GM23338 (cell line): ENCODE measurements at regions not wholly inside any gene's neighbourhood (a gene's known extent, or its start where the extent isn't known, plus 50 kb on each side); places are given as distances from the start of the nearest gene placed in this dataset.

Experiments
- ATAC-seq: fragments of 200-7000 bp; cut with Tn5 transposase; 3 replicates; pipeline ENCODE4 v1.9.1; 2020
- DNase-seq: peaks from one replicate; pipeline ENCODE4 v3.0.0-alpha.2; 2015; ENCODE audit warnings: low spot score
- H2AFZ ChIP-seq: fragments of 200-600 bp; sonication (generic); 2 replicates; pipeline ENCODE4 v1.8.0; 2016; ENCODE audit warnings: antibody characterized with exemption, mild to moderate bottlenecking, moderate library complexity
- H3F3A ChIP-seq: fragments of 200-600 bp; sonication (generic); replicated peaks from 2 replicates; pipeline ENCODE4 v1.8.0; 2017; ENCODE audit warnings: antibody characterized with exemption, mixed run types, low read depth
- H3K27ac ChIP-seq: fragments of 200-600 bp; sonication (generic); 2 replicates; pipeline ENCODE4 v1.6.1; 2016; ENCODE audit warnings: low read depth
- H3K27me3 ChIP-seq: fragments of 200-600 bp; sonication (generic); 2 replicates; pipeline ENCODE4 v1.8.0; 2016; ENCODE audit warnings: mild to moderate bottlenecking, mixed run types, moderate library complexity; ENCODE audit not compliant: insufficient read depth
- H3K36me3 ChIP-seq: fragments of 200-600 bp; sonication (generic); 2 replicates; pipeline ENCODE4 v1.8.0; 2016; ENCODE audit warnings: mild to moderate bottlenecking; ENCODE audit not compliant: insufficient read depth
- H3K4me1 ChIP-seq: fragments of 200-600 bp; sonication (generic); 2 replicates; pipeline ENCODE4 v1.8.0; 2016; ENCODE audit warnings: mild to moderate bottlenecking, moderate library complexity; ENCODE audit not compliant: insufficient read depth
- H3K4me2 ChIP-seq: fragments of 200-600 bp; sonication (generic); 2 replicates; pipeline ENCODE4 v1.7.1; 2017; ENCODE audit warnings: mixed run types
- H3K4me3 ChIP-seq: fragments of 200-600 bp; sonication (generic); 2 replicates; pipeline ENCODE4 v1.6.1; 2016; ENCODE audit warnings: mixed run types
- H3K79me2 ChIP-seq: fragments of 200-600 bp; sonication (generic); replicated peaks from 2 replicates; pipeline ENCODE4 v1.8.0; 2017; ENCODE audit warnings: mild to moderate bottlenecking; ENCODE audit not compliant: insufficient read depth
- H3K9me2 ChIP-seq: fragments of 200-600 bp; sonication (generic); 2 replicates; pipeline ENCODE4 v1.8.0; 2017; ENCODE audit not compliant: insufficient read depth
- H4K20me1 ChIP-seq: fragments of 200-600 bp; sonication (generic); replicated peaks from 2 replicates; pipeline ENCODE4 v1.8.0; 2017; ENCODE audit warnings: mild to moderate bottlenecking; ENCODE audit not compliant: insufficient read depth
- H3K27ac Mint-ChIP-seq: 2 replicates; pipeline ENCODE4 v1.8.0; 2020; ENCODE audit warnings: inconsistent platforms, mild to moderate bottlenecking, moderate library complexity, mixed read lengths
- H3K27me3 Mint-ChIP-seq: 3 replicates; pipeline ENCODE4 v1.8.0; 2022; ENCODE audit warnings: low read depth, mild to moderate bottlenecking, moderate library complexity, mixed read lengths, inconsistent platforms; ENCODE audit not compliant: insufficient read depth, poor library complexity
- H3K36me3 Mint-ChIP-seq: 3 replicates; pipeline ENCODE4 v1.8.0; 2021; ENCODE audit warnings: low read depth, mild to moderate bottlenecking, inconsistent platforms, moderate library complexity, mixed read lengths
- H3K4me1 Mint-ChIP-seq: 3 replicates; pipeline ENCODE4 v1.8.0; 2020; ENCODE audit warnings: mild to moderate bottlenecking, inconsistent platforms, mixed read lengths
- H3K4me3 Mint-ChIP-seq: 3 replicates; pipeline ENCODE4 v1.8.0; 2021; ENCODE audit warnings: moderate library complexity, mild to moderate bottlenecking, inconsistent platforms, mixed read lengths
- H3K9me3 Mint-ChIP-seq: 3 replicates; pipeline ENCODE4 v1.8.0; 2020; ENCODE audit warnings: moderate library complexity, mild to moderate bottlenecking, inconsistent platforms, mixed read lengths
- EZH2 ChIP-seq: fragments of 200-600 bp; sonication (generic); IDR thresholded peaks from one replicate; pipeline ENCODE4 v1.8.0; 2017; ENCODE audit warnings: antibody characterized with exemption, mild to moderate bottlenecking, low read depth; ENCODE audit not compliant: unreplicated experiment
- JUNB ChIP-seq: IDR thresholded peaks from one replicate; pipeline ENCODE4 v1.6.1; 2016; ENCODE audit warnings: antibody characterized with exemption; ENCODE audit not compliant: unreplicated experiment
- NANOG ChIP-seq: IDR thresholded peaks from 2 replicates; pipeline ENCODE4 v1.6.1; 2016; ENCODE audit warnings: antibody characterized with exemption, borderline replicate concordance
- POLR2AphosphoS5 ChIP-seq: IDR thresholded peaks from 2 replicates; pipeline ENCODE4 v1.6.1; 2016; ENCODE audit warnings: antibody characterized with exemption, low read depth
- STAT1 ChIP-seq: IDR thresholded peaks from one replicate; pipeline ENCODE4 v1.6.1; 2016; ENCODE audit warnings: antibody characterized with exemption; ENCODE audit not compliant: unreplicated experiment
- TF ChIP-seq, protein P1 (sequence below): IDR thresholded peaks from one replicate; pipeline ENCODE4 v1.6.1; 2018; ENCODE audit warnings: antibody characterized with exemption; ENCODE audit not compliant: unreplicated experiment
- TF ChIP-seq, protein P2 (sequence below): IDR thresholded peaks from 2 replicates; pipeline ENCODE4 v1.6.1; 2016; ENCODE audit warnings: antibody characterized with exemption
- TF ChIP-seq, protein P3 (sequence below): fragments of 250-450 bp; sonication (Bioruptor Pico); IDR thresholded peaks from 2 replicates; pipeline ENCODE4 v1.5.0; 2020; ENCODE audit warnings: mild to moderate bottlenecking, moderate library complexity

DNA sequence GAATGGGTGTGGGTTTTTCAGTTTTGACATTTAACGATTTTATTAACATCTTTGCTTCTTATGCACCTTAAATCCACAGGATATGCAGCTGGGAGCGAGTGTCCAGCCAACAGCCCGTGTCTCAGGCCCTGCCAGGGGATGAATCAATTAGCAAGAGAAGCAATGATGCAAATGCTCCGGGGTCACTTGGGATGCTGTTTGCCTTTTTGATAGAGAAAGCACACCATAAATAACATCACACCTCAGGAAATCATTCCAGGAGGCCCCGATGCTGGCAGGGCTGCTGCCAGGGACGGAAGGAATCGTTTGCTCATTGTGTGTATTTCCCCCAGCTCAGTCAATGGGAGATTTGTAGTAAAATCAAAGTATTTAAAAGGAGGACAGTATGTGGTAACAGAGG is 394.0 kb upstream of the HNRNPA3 start:
- Histone ChIP-seq H3F3A (no peaks in the 10 kb centered on the region), H3K4me3 (0 out of 2 replicates have a peak overlapping the region, but pooled peaks have one; percentile 3), H3K4me1 (peaks cover 42% of the 10 kb centered on the region), H2AFZ (peak overlapping the region; percentile 0; the same call in 1 of the 2 replicates), H4K20me1 (no peaks in the 10 kb centered on the region), H3K36me3 (no peaks in the 10 kb centered on the region), H3K9me2 (peaks cover 21% of the 10 kb centered on the region), H3K27ac (0 out of 2 replicates have a peak overlapping the region, but pooled peaks have one; percentile 48), H3K79me2 (no peaks in the 10 kb centered on the region), H3K27me3 (no peaks in the 10 kb centered on the region), H3K4me2 (peak overlapping the region; percentile 59)
- Mint-ChIP-seq H3K9me3 (no peaks in the 10 kb centered on the region), H3K27me3 (peaks cover 12% of the 10 kb centered on the region), H3K36me3 (no peaks in the 10 kb centered on the region), H3K4me3 (no peak overlapping the region; the same call in 2 of the 3 replicates), H3K4me1 (peaks cover 48% of the 10 kb centered on the region), H3K27ac (peak overlapping the region; percentile 79)
- ATAC-seq (no peak), DNase-seq (peak; percentile 31)
- TF ChIP-seq NANOG: no peak
- TF ChIP-seq, protein P1, sequence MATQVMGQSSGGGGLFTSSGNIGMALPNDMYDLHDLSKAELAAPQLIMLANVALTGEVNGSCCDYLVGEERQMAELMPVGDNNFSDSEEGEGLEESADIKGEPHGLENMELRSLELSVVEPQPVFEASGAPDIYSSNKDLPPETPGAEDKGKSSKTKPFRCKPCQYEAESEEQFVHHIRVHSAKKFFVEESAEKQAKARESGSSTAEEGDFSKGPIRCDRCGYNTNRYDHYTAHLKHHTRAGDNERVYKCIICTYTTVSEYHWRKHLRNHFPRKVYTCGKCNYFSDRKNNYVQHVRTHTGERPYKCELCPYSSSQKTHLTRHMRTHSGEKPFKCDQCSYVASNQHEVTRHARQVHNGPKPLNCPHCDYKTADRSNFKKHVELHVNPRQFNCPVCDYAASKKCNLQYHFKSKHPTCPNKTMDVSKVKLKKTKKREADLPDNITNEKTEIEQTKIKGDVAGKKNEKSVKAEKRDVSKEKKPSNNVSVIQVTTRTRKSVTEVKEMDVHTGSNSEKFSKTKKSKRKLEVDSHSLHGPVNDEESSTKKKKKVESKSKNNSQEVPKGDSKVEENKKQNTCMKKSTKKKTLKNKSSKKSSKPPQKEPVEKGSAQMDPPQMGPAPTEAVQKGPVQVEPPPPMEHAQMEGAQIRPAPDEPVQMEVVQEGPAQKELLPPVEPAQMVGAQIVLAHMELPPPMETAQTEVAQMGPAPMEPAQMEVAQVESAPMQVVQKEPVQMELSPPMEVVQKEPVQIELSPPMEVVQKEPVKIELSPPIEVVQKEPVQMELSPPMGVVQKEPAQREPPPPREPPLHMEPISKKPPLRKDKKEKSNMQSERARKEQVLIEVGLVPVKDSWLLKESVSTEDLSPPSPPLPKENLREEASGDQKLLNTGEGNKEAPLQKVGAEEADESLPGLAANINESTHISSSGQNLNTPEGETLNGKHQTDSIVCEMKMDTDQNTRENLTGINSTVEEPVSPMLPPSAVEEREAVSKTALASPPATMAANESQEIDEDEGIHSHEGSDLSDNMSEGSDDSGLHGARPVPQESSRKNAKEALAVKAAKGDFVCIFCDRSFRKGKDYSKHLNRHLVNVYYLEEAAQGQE: no peak
- no peak for TF ChIP-seq POLR2AphosphoS5
- TF ChIP-seq, protein P2, sequence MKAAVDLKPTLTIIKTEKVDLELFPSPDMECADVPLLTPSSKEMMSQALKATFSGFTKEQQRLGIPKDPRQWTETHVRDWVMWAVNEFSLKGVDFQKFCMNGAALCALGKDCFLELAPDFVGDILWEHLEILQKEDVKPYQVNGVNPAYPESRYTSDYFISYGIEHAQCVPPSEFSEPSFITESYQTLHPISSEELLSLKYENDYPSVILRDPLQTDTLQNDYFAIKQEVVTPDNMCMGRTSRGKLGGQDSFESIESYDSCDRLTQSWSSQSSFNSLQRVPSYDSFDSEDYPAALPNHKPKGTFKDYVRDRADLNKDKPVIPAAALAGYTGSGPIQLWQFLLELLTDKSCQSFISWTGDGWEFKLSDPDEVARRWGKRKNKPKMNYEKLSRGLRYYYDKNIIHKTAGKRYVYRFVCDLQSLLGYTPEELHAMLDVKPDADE: 0 out of 2 replicates have a peak, but pooled peaks have one; percentile 23

DNA sequence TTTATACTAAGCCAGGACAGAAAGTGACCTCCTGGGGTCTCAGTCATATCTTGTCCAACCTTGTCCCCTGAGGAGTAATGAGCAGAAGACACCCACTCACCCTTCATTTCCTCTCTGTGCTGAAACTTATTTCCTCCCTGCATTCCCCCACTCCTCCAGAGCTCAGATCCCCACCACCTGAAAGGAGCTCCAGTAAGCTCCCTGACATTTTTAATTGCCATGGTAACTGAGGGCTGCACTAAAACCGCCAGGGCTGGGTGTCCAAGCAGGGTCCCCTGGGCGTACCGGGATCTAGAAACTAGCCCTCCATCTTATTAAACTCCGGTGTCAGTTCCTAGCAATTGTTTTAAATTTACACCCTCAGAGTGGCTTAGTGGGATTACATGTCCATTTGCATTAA is 393.3 kb upstream of the HNRNPA3 start:
- H3F3A ChIP-seq: no peaks in the 10 kb centered on the region
- H3K4me1 ChIP-seq: peaks cover 35% of the 10 kb centered on the region
- DNase-seq (no peak), ATAC-seq (no peak)
- peaks cover 12% of the 10 kb centered on the region for H3K27me3 Mint-ChIP-seq
- no peaks in the 10 kb centered on the region for H3K9me3 Mint-ChIP-seq
- peak overlapping the region; percentile 59; the same call in 1 of the 2 replicates for H3K4me2 ChIP-seq
- peaks cover 24% of the 10 kb centered on the region for H3K9me2 ChIP-seq
- H3K4me3 ChIP-seq: 0 out of 2 replicates have a peak overlapping the region, but pooled peaks have one; percentile 3
- H2AFZ ChIP-seq: peak overlapping the region; percentile 0; the same call in 1 of the 2 replicates
- H3K4me3 Mint-ChIP-seq: no peak overlapping the region
- no peak overlapping the region for H3K27ac Mint-ChIP-seq
- no peaks in the 10 kb centered on the region for H3K36me3 ChIP-seq
- H3K27me3 ChIP-seq: no peaks in the 10 kb centered on the region
- H3K27ac ChIP-seq: 0 out of 2 replicates have a peak overlapping the region, but pooled peaks have one; percentile 48
- TF ChIP-seq JUNB (no peak), EZH2 (no peak), STAT1 (no peak)
- TF ChIP-seq, protein P3, sequence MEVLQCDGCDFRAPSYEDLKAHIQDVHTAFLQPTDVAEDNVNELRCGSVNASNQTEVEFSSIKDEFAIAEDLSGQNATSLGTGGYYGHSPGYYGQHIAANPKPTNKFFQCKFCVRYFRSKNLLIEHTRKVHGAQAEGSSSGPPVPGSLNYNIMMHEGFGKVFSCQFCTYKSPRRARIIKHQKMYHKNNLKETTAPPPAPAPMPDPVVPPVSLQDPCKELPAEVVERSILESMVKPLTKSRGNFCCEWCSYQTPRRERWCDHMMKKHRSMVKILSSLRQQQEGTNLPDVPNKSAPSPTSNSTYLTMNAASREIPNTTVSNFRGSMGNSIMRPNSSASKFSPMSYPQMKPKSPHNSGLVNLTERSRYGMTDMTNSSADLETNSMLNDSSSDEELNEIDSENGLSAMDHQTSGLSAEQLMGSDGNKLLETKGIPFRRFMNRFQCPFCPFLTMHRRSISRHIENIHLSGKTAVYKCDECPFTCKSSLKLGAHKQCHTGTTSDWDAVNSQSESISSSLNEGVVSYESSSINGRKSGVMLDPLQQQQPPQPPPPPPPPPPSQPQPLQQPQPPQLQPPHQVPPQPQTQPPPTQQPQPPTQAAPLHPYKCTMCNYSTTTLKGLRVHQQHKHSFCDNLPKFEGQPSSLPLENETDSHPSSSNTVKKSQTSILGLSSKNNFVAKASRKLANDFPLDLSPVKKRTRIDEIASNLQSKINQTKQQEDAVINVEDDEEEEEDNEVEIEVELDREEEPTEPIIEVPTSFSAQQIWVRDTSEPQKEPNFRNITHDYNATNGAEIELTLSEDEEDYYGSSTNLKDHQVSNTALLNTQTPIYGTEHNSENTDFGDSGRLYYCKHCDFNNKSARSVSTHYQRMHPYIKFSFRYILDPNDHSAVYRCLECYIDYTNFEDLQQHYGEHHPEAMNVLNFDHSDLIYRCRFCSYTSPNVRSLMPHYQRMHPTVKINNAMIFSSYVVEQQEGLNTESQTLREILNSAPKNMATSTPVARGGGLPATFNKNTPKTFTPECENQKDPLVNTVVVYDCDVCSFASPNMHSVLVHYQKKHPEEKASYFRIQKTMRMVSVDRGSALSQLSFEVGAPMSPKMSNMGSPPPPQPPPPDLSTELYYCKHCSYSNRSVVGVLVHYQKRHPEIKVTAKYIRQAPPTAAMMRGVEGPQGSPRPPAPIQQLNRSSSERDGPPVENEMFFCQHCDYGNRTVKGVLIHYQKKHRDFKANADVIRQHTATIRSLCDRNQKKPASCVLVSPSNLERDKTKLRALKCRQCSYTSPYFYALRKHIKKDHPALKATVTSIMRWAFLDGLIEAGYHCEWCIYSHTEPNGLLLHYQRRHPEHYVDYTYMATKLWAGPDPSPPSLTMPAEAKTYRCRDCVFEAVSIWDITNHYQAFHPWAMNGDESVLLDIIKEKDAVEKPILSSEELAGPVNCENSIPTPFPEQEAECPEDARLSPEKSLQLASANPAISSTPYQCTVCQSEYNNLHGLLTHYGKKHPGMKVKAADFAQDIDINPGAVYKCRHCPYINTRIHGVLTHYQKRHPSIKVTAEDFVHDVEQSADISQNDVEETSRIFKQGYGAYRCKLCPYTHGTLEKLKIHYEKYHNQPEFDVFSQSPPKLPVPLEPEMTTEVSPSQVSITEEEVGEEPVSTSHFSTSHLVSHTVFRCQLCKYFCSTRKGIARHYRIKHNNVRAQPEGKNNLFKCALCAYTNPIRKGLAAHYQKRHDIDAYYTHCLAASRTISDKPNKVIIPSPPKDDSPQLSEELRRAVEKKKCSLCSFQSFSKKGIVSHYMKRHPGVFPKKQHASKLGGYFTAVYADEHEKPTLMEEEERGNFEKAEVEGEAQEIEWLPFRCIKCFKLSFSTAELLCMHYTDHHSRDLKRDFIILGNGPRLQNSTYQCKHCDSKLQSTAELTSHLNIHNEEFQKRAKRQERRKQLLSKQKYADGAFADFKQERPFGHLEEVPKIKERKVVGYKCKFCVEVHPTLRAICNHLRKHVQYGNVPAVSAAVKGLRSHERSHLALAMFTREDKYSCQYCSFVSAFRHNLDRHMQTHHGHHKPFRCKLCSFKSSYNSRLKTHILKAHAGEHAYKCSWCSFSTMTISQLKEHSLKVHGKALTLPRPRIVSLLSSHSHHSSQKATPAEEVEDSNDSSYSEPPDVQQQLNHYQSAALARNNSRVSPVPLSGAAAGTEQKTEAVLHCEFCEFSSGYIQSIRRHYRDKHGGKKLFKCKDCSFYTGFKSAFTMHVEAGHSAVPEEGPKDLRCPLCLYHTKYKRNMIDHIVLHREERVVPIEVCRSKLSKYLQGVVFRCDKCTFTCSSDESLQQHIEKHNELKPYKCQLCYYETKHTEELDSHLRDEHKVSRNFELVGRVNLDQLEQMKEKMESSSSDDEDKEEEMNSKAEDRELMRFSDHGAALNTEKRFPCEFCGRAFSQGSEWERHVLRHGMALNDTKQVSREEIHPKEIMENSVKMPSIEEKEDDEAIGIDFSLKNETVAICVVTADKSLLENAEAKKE: no peak
- H3K4me1 Mint-ChIP-seq: peaks cover 41% of the 10 kb centered on the region
- H3K36me3 Mint-ChIP-seq: no peaks in the 10 kb centered on the region
- H4K20me1 ChIP-seq: no peaks in the 10 kb centered on the region
- no peaks in the 10 kb centered on the region for H3K79me2 ChIP-seq
